ENCODE measurements at regions not wholly inside any gene's neighbourhood (a gene's known extent, or its start where the extent isn't known, plus 50 kb on each side); places are given as distances from the start of the nearest gene placed in this dataset.

DNA sequence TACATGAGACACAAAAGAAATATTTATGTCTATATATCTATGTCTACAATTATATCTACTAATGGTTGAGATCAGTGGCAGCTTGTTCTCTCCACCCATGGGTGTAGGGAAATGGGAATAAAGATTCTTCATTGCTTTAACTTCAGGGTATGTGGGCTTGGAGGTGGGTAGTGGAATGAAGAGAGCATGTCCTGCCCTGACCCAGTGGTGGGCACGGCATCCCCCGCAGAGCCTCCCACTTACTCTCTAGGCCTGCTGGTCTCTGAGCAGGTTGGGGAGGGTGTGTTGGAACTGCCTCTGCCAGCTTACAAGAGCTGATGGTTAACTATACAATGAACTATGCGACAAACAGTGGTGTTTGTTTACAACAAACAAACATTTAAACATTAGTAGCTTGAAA lies 152.5 kb upstream of the SKOR2 start (continued):
- TF ChIP-seq, protein P1, sequence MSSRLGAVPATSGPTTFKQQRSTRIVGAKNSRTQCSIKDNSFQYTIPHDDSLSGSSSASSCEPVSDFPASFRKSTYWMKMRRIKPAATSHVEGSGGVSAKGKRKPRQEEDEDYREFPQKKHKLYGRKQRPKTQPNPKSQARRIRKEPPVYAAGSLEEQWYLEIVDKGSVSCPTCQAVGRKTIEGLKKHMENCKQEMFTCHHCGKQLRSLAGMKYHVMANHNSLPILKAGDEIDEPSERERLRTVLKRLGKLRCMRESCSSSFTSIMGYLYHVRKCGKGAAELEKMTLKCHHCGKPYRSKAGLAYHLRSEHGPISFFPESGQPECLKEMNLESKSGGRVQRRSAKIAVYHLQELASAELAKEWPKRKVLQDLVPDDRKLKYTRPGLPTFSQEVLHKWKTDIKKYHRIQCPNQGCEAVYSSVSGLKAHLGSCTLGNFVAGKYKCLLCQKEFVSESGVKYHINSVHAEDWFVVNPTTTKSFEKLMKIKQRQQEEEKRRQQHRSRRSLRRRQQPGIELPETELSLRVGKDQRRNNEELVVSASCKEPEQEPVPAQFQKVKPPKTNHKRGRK (CRISPR knock-in tag; IDR thresholded peaks at IDR 0.05): no peak

DNA sequence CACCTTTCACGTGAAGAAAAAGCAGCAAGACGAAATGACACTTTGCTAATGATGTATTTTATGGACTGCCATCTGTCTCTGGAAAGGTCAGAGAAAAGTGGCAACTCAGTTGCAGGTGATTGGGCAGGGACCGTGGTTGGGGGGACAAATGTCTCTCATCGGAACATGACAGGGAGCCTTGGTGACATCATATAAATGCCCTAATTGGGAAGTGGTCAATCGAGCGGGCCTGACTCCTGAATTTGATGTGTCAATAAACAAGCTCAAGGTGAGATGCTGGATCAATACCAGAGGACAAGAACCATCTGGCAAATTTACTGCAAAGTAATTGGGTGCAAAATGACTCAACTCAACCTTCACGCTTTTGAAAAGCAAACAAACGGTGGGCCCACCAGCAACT lies 151.9 kb upstream of the SKOR2 start:
- POLR2A ChIA-PET: no interaction called here
- no peaks in the 10 kb centered on the region for H3K79me2 ChIP-seq (ENCODE audit: insufficient read depth, low read length)
- H3K4me2 ChIP-seq (ENCODE audit: low read depth, low read length): no peak overlapping the region
- intact Hi-C loops (cut with micrococcal nuclease; ENCODE audit: unreplicated experiment): no loop called here
- CTCF ChIA-PET (ENCODE audit: low intra/inter-chr PET ratio, low total read pairs): no interaction called here
- in situ Hi-C loops (cut with HindIII; ENCODE audit: extremely low pct_ligation_motif_present, low pct_unique_long_range_greater_than_20kb): no loop called here
- TF ChIP-seq RELA (CRISPR knock-in tag; IDR thresholded peaks at IDR 0.05) (no peak), ZNF713 (CRISPR knock-in tag; IDR thresholded peaks at IDR 0.05) (no peak), ZNF557 (CRISPR knock-in tag; IDR thresholded peaks at IDR 0.05) (no peak), ZFP62 (CRISPR knock-in tag; IDR thresholded peaks at IDR 0.05) (no peak), WIZ (CRISPR knock-in tag; IDR thresholded peaks at IDR 0.05) (no peak), ONECUT2 (CRISPR knock-in tag; IDR thresholded peaks at IDR 0.05) (no peak), ZNF446 (CRISPR knock-in tag; IDR thresholded peaks at IDR 0.05) (no peak), POLR2G (IDR thresholded peaks at IDR 0.05; ENCODE audit: low read depth, low read length) (no peak), SYNCRIP (IDR thresholded peaks at IDR 0.05; ENCODE audit: insufficient read depth, low read depth, low read length) (no peak), HOXA9 (CRISPR knock-in tag; IDR thresholded peaks at IDR 0.05; ENCODE audit: borderline replicate concordance) (no peak), SP5 (CRISPR knock-in tag; IDR thresholded peaks at IDR 0.05; ENCODE audit: borderline replicate concordance, low read depth) (no peak), ZNF709 (CRISPR knock-in tag; IDR thresholded peaks at IDR 0.05) (no peak), ZNF367 (CRISPR knock-in tag; IDR thresholded peaks at IDR 0.05; ENCODE audit: borderline replicate concordance) (no peak), ZNF672 (CRISPR knock-in tag; IDR thresholded peaks at IDR 0.05) (no peak), ZNF317 (CRISPR knock-in tag; IDR thresholded peaks at IDR 0.05) (no peak)
- H2AFZ ChIP-seq (ENCODE audit: low read length): no peak overlapping the region
- 2% methylated on average over 7 of the region's 8 CpGs for WGBS (ENCODE audit: low lambda C conversion rate)
- no peaks in the 10 kb centered on the region; a peak in 1 of 5 replicates for H3K27me3 ChIP-seq (ENCODE audit: control insufficient read depth in 1 of 2, insufficient read depth in 2 of 2, low read length in 2 of 2)
- ATAC-seq (no peak), DNase-seq (ENCODE audit: low spot score) (no peak), FAIRE-seq (no peak)
- H3K9ac ChIP-seq (ENCODE audit: insufficient read depth, low read depth, low read length): no peak overlapping the region
- H3K9me3 ChIP-seq (ENCODE audit: low read length): no peaks in the 10 kb centered on the region
- H3K4me1 ChIP-seq (ENCODE audit: insufficient read depth, low read length): no peaks in the 10 kb centered on the region
- no peak overlapping the region for H3K4me3 ChIP-seq (replicated peaks in 1 of 3; ENCODE audit: insufficient read depth in 1 of 3, low read depth in 2 of 3, low read length in 3 of 3)
- no peaks in the 10 kb centered on the region for H3K36me3 ChIP-seq (replicated peaks in 1 of 2; ENCODE audit: control insufficient read depth in 1 of 2, insufficient read depth in 2 of 2, low read length in 2 of 2)
- BruUV-seq (replicated peaks): no TSS peak
- no peaks in the 10 kb centered on the region for H4K20me1 ChIP-seq (ENCODE audit: insufficient read depth, low read length)
- H3K27ac ChIP-seq (ENCODE audit: extremely low read length, insufficient read depth, low read length): no peak overlapping the region
